Bronchial epithelial cell (primary cell): ENCODE measurements at regions not wholly inside any gene's neighbourhood (a gene's known extent, or its start where the extent isn't known, plus 50 kb on each side); places are given as distances from the start of the nearest gene placed in this dataset.

ENCODE experiments used
- DNase-seq: peaks from one replicate; pipeline ENCODE4 v3.0.0-alpha.2; 2010; ENCODE audit warnings: low read depth
- FAIRE-seq: peaks from 2 replicates; lab custom pipeline; 2011; peaks lifted over from hg19 to GRCh38; lab: Jason Lieb, UNC
- H3K27me3 ChIP-seq: 2 replicates; pipeline ENCODE4 v1.5.1; 2011; ENCODE audit warnings: low read length; ENCODE audit not compliant: control insufficient read depth, insufficient read depth
- H3K36me3 ChIP-seq: 2 replicates; pipeline ENCODE4 v1.5.1; 2011; ENCODE audit warnings: low read length; ENCODE audit not compliant: control insufficient read depth, insufficient read depth
- H3K4me3 ChIP-seq: 2 replicates; pipeline ENCODE4 v1.5.1; 2011; ENCODE audit warnings: mild to moderate bottlenecking, low read depth, low read length, control low read depth
- CTCF ChIP-seq: IDR thresholded peaks from 2 replicates; pipeline ENCODE4 v1.5.1; 2011; ENCODE audit warnings: mild to moderate bottlenecking, moderate library complexity, low read length, control low read depth, inconsistent platforms; ENCODE audit not compliant: insufficient read depth, severe bottlenecking

DNA sequence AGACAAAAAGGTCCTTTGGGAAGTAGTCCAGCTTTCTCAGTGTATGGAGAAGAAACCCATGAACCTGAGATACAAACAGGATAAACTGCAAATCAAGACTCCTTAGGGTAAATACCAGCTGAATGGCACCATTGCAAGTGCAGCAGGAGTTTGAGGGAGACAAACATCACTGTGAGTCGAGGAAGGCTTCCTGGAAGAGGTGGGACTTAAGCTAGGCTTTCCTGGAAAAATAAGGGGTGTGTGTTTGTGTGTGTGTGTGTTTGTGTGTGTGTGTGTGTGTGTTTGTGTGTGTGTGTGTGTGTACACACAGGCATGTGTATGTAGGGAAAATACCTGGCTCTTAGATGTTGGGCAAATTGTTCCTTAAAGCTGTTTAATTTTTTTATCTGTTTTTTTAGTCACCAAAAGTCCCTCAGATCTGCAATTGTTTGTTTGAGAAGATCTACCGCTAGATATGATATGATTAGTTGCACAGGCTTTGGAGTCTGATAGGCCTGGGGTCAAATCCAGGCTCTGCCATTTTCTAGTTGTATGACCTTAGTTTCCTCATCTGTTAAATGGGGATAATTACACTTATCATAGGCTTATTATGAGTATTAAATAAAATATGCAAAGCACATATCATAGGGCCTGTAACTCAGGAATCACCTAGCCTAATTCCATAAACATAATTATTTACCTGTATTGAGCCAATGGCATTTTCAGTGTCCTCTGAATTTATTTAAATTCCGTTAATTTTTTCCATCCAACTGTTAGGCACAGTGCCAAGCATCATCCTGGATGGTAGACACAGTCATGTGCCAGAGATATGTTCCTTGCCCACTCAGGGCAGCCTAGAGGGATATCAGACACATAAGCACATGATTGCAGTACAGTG, 85.6 kb upstream of the EED start:
- FAIRE-seq: no peak
- H3K4me3 ChIP-seq: no peak overlapping the region
- no peaks in the 10 kb centered on the region for H3K36me3 ChIP-seq
- DNase-seq: no peak
- no peaks in the 10 kb centered on the region for H3K27me3 ChIP-seq
- TF ChIP-seq CTCF: no peak

DNA sequence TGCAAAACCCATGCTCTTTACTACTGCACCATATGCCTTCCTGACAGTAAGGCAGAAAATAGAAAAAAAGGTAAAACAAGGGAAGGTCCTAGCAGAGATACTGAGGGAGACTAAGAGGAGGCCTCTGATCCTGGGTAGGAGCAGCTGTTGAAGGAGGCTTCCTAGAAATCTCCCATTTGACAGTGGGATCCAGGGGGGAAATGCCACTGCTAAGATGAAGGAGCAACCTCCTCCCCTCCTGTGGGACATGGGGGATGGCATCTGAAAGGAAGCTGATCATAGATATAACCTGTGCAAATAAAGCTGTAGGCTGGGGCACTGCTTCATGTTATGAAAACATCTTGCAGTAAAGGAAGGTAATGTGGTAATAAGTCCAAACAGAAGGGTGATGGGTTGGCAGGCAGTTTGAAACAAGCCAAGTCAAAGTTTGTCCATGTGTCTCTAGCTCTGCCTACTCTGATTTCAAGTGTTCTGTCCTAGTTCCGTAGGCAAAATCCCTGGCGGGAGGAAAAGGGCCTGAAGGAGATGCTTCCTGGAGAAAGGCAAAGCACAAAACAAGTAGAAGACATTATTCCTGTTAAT, 86.7 kb upstream of the EED start:
- TF ChIP-seq CTCF: no peak
- FAIRE-seq: no peak
- H3K36me3 ChIP-seq: no peaks in the 10 kb centered on the region
- DNase-seq: no peak
- no peaks in the 10 kb centered on the region for H3K27me3 ChIP-seq
- no peak overlapping the region for H3K4me3 ChIP-seq

DNA sequence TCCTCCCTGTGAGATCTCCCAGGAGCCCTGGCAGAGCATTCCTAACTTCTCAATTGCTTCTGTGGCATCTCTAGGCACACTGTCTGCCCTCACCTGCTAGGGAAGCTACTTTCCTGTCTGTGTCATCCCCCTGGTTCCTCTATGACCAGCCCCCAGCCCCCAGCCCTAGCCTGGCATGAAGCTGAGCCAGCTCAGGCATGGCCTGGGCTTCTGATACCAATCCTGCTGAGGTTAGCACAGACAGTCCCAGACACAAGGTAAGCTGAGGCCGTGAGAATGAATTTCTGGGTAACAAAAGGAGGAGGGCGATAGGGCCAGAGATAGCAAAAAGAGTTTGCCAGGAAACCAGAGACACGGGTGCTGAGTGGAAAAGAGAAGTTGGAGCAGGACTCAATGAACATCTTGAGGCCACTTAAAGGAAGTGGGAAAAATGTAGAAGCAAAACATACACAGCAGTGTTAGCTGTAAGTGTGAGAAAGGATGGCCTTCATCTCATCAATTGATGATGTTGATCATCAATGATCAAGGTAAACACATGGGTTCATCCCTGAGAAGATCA, 87.6 kb upstream of the PICALM start:
- no peak for TF ChIP-seq CTCF
- DNase-seq (no peak), FAIRE-seq (no peak)
- no peaks in the 10 kb centered on the region for H3K36me3 ChIP-seq
- H3K27me3 ChIP-seq: no peaks in the 10 kb centered on the region
- H3K4me3 ChIP-seq: no peak overlapping the region

GRCh38 chr11:86155200-86155844, 86.4 kb upstream of the PICALM start:
- Histone ChIP-seq H3K4me3 (no peak overlapping the region), H3K36me3 (no peaks in the 10 kb centered on the region), H3K27me3 (no peaks in the 10 kb centered on the region)
- peak; percentile 75 for DNase-seq
- TF ChIP-seq CTCF: no peak
- no peak for FAIRE-seq

GRCh38 chr11:86153439-86153838, 84.6 kb upstream of the PICALM start:
- no peak overlapping the region for H3K4me3 ChIP-seq
- no peaks in the 10 kb centered on the region for H3K36me3 ChIP-seq
- TF ChIP-seq CTCF: no peak
- no peaks in the 10 kb centered on the region for H3K27me3 ChIP-seq
- no peak for DNase-seq
- FAIRE-seq: no peak
